ENCODE measurements at regions not wholly inside any gene's neighbourhood (a gene's known extent, or its start where the extent isn't known, plus 50 kb on each side); places are given as distances from the start of the nearest gene placed in this dataset.

DNA sequence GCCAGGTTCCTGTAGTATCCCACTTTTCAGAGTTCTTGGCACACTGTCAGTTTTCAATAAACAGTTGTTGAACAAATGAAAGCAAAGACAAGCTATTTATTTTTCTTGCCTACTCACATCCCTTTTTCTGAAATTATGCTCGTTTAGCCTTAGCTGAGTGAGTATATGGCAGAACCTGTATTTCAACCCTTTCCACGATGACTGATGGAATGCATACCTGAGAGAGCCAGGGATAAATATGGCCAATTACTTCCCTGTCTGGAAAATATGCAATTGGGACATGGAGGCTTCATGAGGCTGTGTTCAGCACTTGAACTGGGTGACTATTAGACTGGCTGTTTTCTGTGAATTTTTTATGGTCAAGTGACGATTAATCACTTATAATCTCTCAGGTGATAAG lies 144.5 kb upstream of the POT1 start:
- TF ChIP-seq TAF1 (IDR thresholded peaks at IDR 0.05; ENCODE audit: borderline replicate concordance, low read depth, low read length) (no peak), POLR2AphosphoS5 (IDR thresholded peaks at IDR 0.05; ENCODE audit: low read depth, low read length) (no peak), POLR2A (IDR thresholded peaks at IDR 0.05; ENCODE audit: low read depth, low read length) (no peak)
